Endothelial cell of umbilical vein (primary cell): ENCODE measurements at regions not wholly inside any gene's neighbourhood (a gene's known extent, or its start where the extent isn't known, plus 50 kb on each side); places are given as distances from the start of the nearest gene placed in this dataset.

Source experiments
- BruUV-seq: library from RNA; stranded (reverse); fragments of 400-500 nt; replicated peaks from 2 replicates; lab custom pipeline; 2021; lab: Mats Ljungman, UMichigan
- CTCF ChIA-PET: fragments of 300-600, 350-600 bp; sonication (Branson Sonifier 250); formaldehyde crosslinking; loops from one replicate; lab custom pipeline; 2021; ENCODE audit warnings: antibody characterized with exemption, inconsistent platforms; lab: Charles Lee
- POLR2A ChIA-PET: fragments of 300-600, 350-600 bp; sonication (Branson Sonifier 250); formaldehyde crosslinking; loops from one replicate; lab custom pipeline; 2021; ENCODE audit warnings: antibody characterized with exemption, inconsistent platforms; lab: Charles Lee
- DNase-seq: peaks from one replicate; pipeline ENCODE4 v3.0.0-alpha.2; 2011; ENCODE audit warnings: low read depth, low spot score
- FAIRE-seq: peaks from 2 replicates; lab custom pipeline; 2011; peaks lifted over from hg19 to GRCh38; lab: Jason Lieb, UNC
- H2AFZ ChIP-seq: 2 replicates; pipeline ENCODE4 v1.6.0; 2012; ENCODE audit warnings: low read depth, low read length, control low read depth, inconsistent platforms
- H3K27ac ChIP-seq: 2 replicates; pipeline ENCODE4 v1.5.1; 2011; ENCODE audit warnings: low read depth, mild to moderate bottlenecking, control low read depth, low read length, moderate library complexity; ENCODE audit not compliant: insufficient read depth
- H3K27me3 ChIP-seq, 2 experiments: 2 replicates each; pipeline versions ENCODE4 v1.6.0 to v1.6.1; 2011; ENCODE audit warnings: low read length in 2 of 2, mixed read lengths in 1 of 2; ENCODE audit not compliant: control insufficient read depth in 2 of 2, insufficient read depth in 2 of 2
- H3K36me3 ChIP-seq, 2 experiments: 2 replicates in 1 of 2; 3 replicates in 1 of 2; pipeline ENCODE4 v1.5.1; 2011; ENCODE audit warnings: low read length in 2 of 2, mild to moderate bottlenecking in 1 of 2, moderate library complexity in 1 of 2; ENCODE audit not compliant: control insufficient read depth in 2 of 2, insufficient read depth in 2 of 2; ENCODE audit errors: extremely low read depth in 1 of 2
- H3K4me1 ChIP-seq: 3 replicates; pipeline ENCODE4 v1.5.1; 2011; ENCODE audit warnings: mild to moderate bottlenecking, low read length; ENCODE audit not compliant: control insufficient read depth, insufficient read depth; ENCODE audit errors: extremely low read depth
- H3K4me2 ChIP-seq: 2 replicates; pipeline ENCODE4 v1.6.1; 2011; ENCODE audit warnings: low read length, control low read depth, mixed read lengths; ENCODE audit not compliant: insufficient read depth
- H3K4me3 ChIP-seq, 3 experiments: fragments of 200-600 bp in 1 of 3; sonication (generic), shearing (Covaris generic) in 1 of 3; replicated peaks in 1 of 3; 2 replicates each; pipeline ENCODE4 v1.5.1; 2011 to 2016; ENCODE audit warnings: control low read depth in 3 of 3, low read length in 3 of 3, mild to moderate bottlenecking in 2 of 3, inconsistent platforms in 1 of 3, low read depth in 1 of 3, moderate library complexity in 1 of 3; ENCODE audit not compliant: insufficient read depth in 1 of 3
- H3K79me2 ChIP-seq: 2 replicates; pipeline ENCODE4 v1.6.0; 2012; ENCODE audit warnings: low read length, inconsistent platforms; ENCODE audit not compliant: control insufficient read depth, insufficient read depth
- H3K9ac ChIP-seq: replicated peaks from 2 replicates; pipeline ENCODE3; 2011; ENCODE audit warnings: low read length, control low read depth; ENCODE audit not compliant: insufficient read depth; ENCODE audit errors: extremely low read depth
- H3K9me1 ChIP-seq: replicated peaks from 3 replicates; pipeline ENCODE4 v1.6.0; 2011; ENCODE audit warnings: mild to moderate bottlenecking, low read length; ENCODE audit not compliant: control insufficient read depth, insufficient read depth; ENCODE audit errors: extremely low read depth
- H3K9me3 ChIP-seq: replicated peaks from 2 replicates; pipeline ENCODE4 v1.5.1; 2012; ENCODE audit warnings: low read length, inconsistent platforms; ENCODE audit not compliant: control insufficient read depth, insufficient read depth
- H4K20me1 ChIP-seq: replicated peaks from 2 replicates; pipeline ENCODE3; 2011; ENCODE audit warnings: mild to moderate bottlenecking, low read length; ENCODE audit not compliant: control insufficient read depth, insufficient read depth; ENCODE audit errors: extremely low read depth
- EZH2 ChIP-seq: IDR thresholded peaks from 2 replicates; pipeline ENCODE4 v1.6.1; 2012; ENCODE audit warnings: borderline replicate concordance, low read depth, mild to moderate bottlenecking, moderate library complexity, low read length, inconsistent platforms; ENCODE audit not compliant: severe bottlenecking
- FOS ChIP-seq: IDR thresholded peaks from 2 replicates; pipeline ENCODE4 v1.6.1; 2011; ENCODE audit warnings: mild to moderate bottlenecking, low read length, moderate library complexity, borderline replicate concordance; ENCODE audit not compliant: insufficient read depth
- GATA2 ChIP-seq: IDR thresholded peaks from 2 replicates; pipeline ENCODE4 v1.7.0; 2011; ENCODE audit warnings: low read depth, mild to moderate bottlenecking, moderate library complexity, mixed read lengths, low read length; ENCODE audit not compliant: insufficient read length, insufficient read depth
- JUN ChIP-seq: IDR thresholded peaks from 2 replicates; pipeline ENCODE4 v1.6.1; 2011; ENCODE audit warnings: borderline replicate concordance, low read depth; ENCODE audit not compliant: insufficient read length, insufficient read depth
- MAX ChIP-seq: IDR thresholded peaks from 2 replicates; pipeline ENCODE4 v1.6.1; 2011; ENCODE audit not compliant: insufficient read depth, insufficient read length
- MYC ChIP-seq: IDR thresholded peaks from one replicate; pipeline ENCODE4 v1.6.1; 2011; ENCODE audit warnings: mild to moderate bottlenecking, low read depth, low read length
- POLR2A ChIP-seq: IDR thresholded peaks from 2 replicates; pipeline ENCODE4 v1.6.1; 2012; ENCODE audit warnings: low read depth, mild to moderate bottlenecking, control low read depth, low read length
- POLR2AphosphoS5 ChIP-seq: IDR thresholded peaks from 2 replicates; pipeline ENCODE4 v1.6.1; 2012; ENCODE audit warnings: low read depth, mild to moderate bottlenecking, control low read depth, low read length, moderate library complexity; ENCODE audit not compliant: insufficient read depth
- dilution Hi-C: fragments of 300-500 bp; cut with MboI; formaldehyde crosslinking; loops from one replicate; pipeline ENCODE4 v1.15.0; 2019; ENCODE audit warnings: low sequenced_read_pairs; ENCODE audit not compliant: extremely low pct_ligation_motif_present
- intact Hi-C: fragments of 100-400 bp; cut with micrococcal nuclease; formaldehyde crosslinking; loops from one replicate; pipeline ENCODE4 v1.10.0; 2022
- TF ChIP-seq, protein P1 (sequence below), 2 donors: IDR thresholded peaks; 1 replicate in 1 of 2; 2 replicates in 1 of 2; pipeline ENCODE4 v1.5.1; 2011; ENCODE audit warnings: low read length in 2 of 2, mild to moderate bottlenecking in 2 of 2, moderate library complexity in 2 of 2, control low read depth in 1 of 2, inconsistent platforms in 1 of 2, low read depth in 1 of 2; ENCODE audit not compliant: insufficient read depth in 1 of 2; ENCODE audit errors: extremely low read depth in 1 of 2

DNA sequence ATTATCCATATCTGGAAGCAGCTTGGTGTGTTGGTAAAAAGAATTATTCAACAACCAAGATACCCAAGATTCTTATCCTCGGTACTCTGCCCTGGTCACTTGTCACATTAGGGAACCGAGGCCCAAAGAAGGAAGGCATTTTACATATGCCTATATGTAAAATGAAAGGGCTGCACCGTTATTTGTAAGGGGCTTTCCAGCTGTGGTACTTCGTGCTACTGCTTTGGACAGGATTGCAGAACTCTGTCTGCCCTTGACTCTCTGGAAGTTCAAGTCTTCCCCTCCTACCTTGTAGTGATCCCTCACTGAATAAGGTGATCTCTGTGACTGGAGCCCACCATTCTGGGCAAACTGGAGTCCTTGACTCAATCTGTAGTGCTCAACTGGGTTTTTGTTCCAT lies 198.9 kb upstream of the TOPAZ1 start:
- dilution Hi-C loops = no loop called here
- no TSS peak for BruUV-seq
- no peaks in the 10 kb centered on the region for H3K36me3 ChIP-seq
- intact Hi-C loops = no loop called here
- no peak overlapping the region for H3K27ac ChIP-seq
- POLR2A ChIA-PET = no interaction called here
- H3K9me1 ChIP-seq = no peaks in the 10 kb centered on the region
- no peak for FAIRE-seq
- H4K20me1 ChIP-seq = no peaks in the 10 kb centered on the region
- H3K27me3 ChIP-seq = no peaks in the 10 kb centered on the region
- H3K4me1 ChIP-seq = no peaks in the 10 kb centered on the region
- no peaks in the 10 kb centered on the region for H3K79me2 ChIP-seq
- no peak overlapping the region for H3K4me3 ChIP-seq
- CTCF ChIA-PET = no interaction called here
- H3K9me3 ChIP-seq = no peaks in the 10 kb centered on the region
- TF ChIP-seq MAX (no peak), FOS (no peak), JUN (no peak), POLR2A (no peak), POLR2AphosphoS5 (no peak), MYC (no peak), GATA2 (no peak), EZH2 (no peak)
- TF ChIP-seq, protein P1, sequence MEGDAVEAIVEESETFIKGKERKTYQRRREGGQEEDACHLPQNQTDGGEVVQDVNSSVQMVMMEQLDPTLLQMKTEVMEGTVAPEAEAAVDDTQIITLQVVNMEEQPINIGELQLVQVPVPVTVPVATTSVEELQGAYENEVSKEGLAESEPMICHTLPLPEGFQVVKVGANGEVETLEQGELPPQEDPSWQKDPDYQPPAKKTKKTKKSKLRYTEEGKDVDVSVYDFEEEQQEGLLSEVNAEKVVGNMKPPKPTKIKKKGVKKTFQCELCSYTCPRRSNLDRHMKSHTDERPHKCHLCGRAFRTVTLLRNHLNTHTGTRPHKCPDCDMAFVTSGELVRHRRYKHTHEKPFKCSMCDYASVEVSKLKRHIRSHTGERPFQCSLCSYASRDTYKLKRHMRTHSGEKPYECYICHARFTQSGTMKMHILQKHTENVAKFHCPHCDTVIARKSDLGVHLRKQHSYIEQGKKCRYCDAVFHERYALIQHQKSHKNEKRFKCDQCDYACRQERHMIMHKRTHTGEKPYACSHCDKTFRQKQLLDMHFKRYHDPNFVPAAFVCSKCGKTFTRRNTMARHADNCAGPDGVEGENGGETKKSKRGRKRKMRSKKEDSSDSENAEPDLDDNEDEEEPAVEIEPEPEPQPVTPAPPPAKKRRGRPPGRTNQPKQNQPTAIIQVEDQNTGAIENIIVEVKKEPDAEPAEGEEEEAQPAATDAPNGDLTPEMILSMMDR (IDR thresholded peaks at IDR 0.05; ENCODE audit: extremely low read depth in 1 of 2, insufficient read depth in 1 of 2, low read depth in 1 of 2, low read length in 2 of 2) = no peak
- H3K4me2 ChIP-seq = no peak overlapping the region
- DNase-seq = no peak
- no peak overlapping the region for H3K9ac ChIP-seq
- H2AFZ ChIP-seq = no peak overlapping the region
